ENCODE measurements at regions not wholly inside any gene's neighbourhood (a gene's known extent, or its start where the extent isn't known, plus 50 kb on each side); places are given as distances from the start of the nearest gene placed in this dataset.
"Not testable (repeated sequence)": the region's sequence is repeated elsewhere in the genome, so short reads cannot be mapped to it uniquely, and the experiment has no call there.

DNA sequence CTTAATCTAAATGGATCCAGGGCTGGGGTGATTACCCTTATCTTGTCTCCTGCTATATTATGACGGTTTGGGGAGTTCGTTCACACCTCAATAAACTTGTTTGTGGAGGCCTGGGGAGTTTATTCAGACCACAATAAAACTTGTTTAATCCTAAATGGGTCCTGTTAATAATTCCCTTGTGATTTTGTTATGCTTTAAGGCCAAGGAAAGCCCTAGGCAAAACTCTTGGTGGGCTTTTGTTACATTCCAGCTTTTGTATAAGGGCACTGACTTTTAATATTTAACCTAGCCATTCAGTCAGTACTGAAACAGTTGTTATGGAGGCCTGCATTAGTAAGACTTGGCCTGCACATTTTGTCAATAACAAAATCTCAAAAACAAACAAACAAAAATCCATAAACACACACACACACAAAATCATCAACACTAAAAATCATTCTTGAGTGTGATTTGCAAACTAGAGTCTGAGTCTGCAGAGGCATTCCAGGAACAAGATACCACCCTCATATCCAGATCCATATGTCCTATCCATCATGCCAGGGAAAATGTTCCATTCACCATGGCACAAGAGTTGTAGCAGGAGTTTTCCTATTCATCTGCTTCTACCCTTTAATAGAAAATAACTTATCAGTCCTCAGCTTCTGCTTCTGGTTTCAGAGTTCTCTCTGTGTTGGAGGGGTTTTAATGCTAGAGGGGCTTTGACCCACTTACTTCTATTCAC, 421.7 kb downstream of the AGTPBP1 start:
- Histone ChIP-seq H3K9me3 (ENCODE audit: control insufficient read depth, low read depth, low read length) (no peaks in the 10 kb centered on the region), H3K4me2 (ENCODE audit: control insufficient read depth, extremely low read depth, insufficient read depth, low read depth, low read length) (no peak overlapping the region), H3K4me1 (ENCODE audit: control insufficient read depth, extremely low read depth, insufficient read depth, low read length) (no peaks in the 10 kb centered on the region), H3K27ac (ENCODE audit: control insufficient read depth, insufficient read depth, low read length) (no peak overlapping the region), H3K79me2 (ENCODE audit: control insufficient read depth, insufficient read depth, low read length) (no peaks in the 10 kb centered on the region), H3K9ac (ENCODE audit: control insufficient read depth, extremely low read depth, insufficient read depth, low read length) (no peak overlapping the region), H3K36me3 (ENCODE audit: control insufficient read depth in 2 of 2, extremely low read depth in 1 of 2, insufficient read depth in 2 of 2, low read length in 2 of 2) (no peaks in the 10 kb centered on the region), H3K27me3 (ENCODE audit: control insufficient read depth, extremely low read depth, insufficient read depth, low read length) (peaks cover 5% of the 10 kb centered on the region), H2AFZ (ENCODE audit: control insufficient read depth, low read length) (no peak overlapping the region), H3K4me3 (ENCODE audit: control insufficient read depth in 2 of 3, extremely low read depth in 1 of 3, insufficient read depth in 2 of 3, low read depth in 1 of 3, low read length in 3 of 3) (no peak overlapping the region), H3K9me1 (ENCODE audit: control insufficient read depth, extremely low read depth, insufficient read depth, low read length) (no peaks in the 10 kb centered on the region), H4K20me1 (ENCODE audit: control insufficient read depth, extremely low read depth, insufficient read depth, low read length) (no peaks in the 10 kb centered on the region)
- DNase-seq (ENCODE audit: low read depth, low spot score) (no peak), FAIRE-seq (no peak)
- dilution Hi-C loops (cut with MboI; ENCODE audit: extremely low pct_ligation_motif_present, low sequenced_read_pairs) = no loop called here
- TF ChIP-seq EZH2 (IDR thresholded peaks at IDR 0.05; ENCODE audit: low read length) = no peak
- TF ChIP-seq, protein P1, sequence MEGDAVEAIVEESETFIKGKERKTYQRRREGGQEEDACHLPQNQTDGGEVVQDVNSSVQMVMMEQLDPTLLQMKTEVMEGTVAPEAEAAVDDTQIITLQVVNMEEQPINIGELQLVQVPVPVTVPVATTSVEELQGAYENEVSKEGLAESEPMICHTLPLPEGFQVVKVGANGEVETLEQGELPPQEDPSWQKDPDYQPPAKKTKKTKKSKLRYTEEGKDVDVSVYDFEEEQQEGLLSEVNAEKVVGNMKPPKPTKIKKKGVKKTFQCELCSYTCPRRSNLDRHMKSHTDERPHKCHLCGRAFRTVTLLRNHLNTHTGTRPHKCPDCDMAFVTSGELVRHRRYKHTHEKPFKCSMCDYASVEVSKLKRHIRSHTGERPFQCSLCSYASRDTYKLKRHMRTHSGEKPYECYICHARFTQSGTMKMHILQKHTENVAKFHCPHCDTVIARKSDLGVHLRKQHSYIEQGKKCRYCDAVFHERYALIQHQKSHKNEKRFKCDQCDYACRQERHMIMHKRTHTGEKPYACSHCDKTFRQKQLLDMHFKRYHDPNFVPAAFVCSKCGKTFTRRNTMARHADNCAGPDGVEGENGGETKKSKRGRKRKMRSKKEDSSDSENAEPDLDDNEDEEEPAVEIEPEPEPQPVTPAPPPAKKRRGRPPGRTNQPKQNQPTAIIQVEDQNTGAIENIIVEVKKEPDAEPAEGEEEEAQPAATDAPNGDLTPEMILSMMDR (optimal IDR thresholded peaks at IDR 0.05 in 1 of 3, IDR thresholded peaks at IDR 0.05 in 1 of 3, conservative IDR thresholded peaks at IDR 0.05 in 1 of 3; ENCODE audit: extremely low read depth in 1 of 3, insufficient read depth in 2 of 3, low read length in 3 of 3) = no peak

- dilution Hi-C loops (cut with MboI; ENCODE audit: extremely low pct_ligation_motif_present, low sequenced_read_pairs); DNase-seq (ENCODE audit: low read depth, low spot score); H3K9ac ChIP-seq (ENCODE audit: control insufficient read depth, extremely low read depth, insufficient read depth, low read length); H3K79me2 ChIP-seq (ENCODE audit: control insufficient read depth, insufficient read depth, low read length); H3K4me3 ChIP-seq (ENCODE audit: control insufficient read depth in 2 of 3, extremely low read depth in 1 of 3, insufficient read depth in 2 of 3, low read depth in 1 of 3, low read length in 3 of 3); H3K36me3 ChIP-seq (ENCODE audit: control insufficient read depth in 2 of 2, extremely low read depth in 1 of 2, insufficient read depth in 2 of 2, low read length in 2 of 2); H3K9me1 ChIP-seq (ENCODE audit: control insufficient read depth, extremely low read depth, insufficient read depth, low read length); H3K4me1 ChIP-seq (ENCODE audit: control insufficient read depth, extremely low read depth, insufficient read depth, low read length); H3K27ac ChIP-seq (ENCODE audit: control insufficient read depth, insufficient read depth, low read length); H4K20me1 ChIP-seq (ENCODE audit: control insufficient read depth, extremely low read depth, insufficient read depth, low read length); H2AFZ ChIP-seq (ENCODE audit: control insufficient read depth, low read length); FAIRE-seq; H3K4me2 ChIP-seq (ENCODE audit: control insufficient read depth, extremely low read depth, insufficient read depth, low read depth, low read length); H3K9me3 ChIP-seq (ENCODE audit: control insufficient read depth, low read depth, low read length); H3K27me3 ChIP-seq (ENCODE audit: control insufficient read depth, extremely low read depth, insufficient read depth, low read length): not testable (repeated sequence)
Measured at GRCh38 chr9:85315535-85315934, 426.2 kb downstream of the AGTPBP1 start.

DNA sequence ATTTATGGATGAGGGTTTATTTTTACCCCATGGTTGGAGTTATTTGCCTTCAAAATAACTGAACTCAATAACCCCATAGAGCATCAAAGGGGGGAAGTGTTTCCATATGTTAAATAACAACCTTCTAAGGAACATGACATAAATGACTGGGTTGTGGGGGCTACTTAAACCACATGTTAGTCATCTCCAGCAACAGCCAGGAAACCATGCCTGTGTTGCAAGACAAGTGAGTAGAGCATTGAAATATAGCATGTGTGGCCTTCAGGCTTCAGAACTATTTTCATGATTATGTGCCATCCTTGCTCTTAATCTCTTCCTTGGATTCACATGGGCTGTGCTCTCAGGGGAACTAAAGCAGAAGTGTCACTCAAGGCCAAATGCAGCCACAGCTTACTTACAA, 431.2 kb downstream of the AGTPBP1 start:
- no peaks in the 10 kb centered on the region for H3K9me3 ChIP-seq (ENCODE audit: control insufficient read depth, low read depth, low read length)
- no peak for TF ChIP-seq EZH2 (IDR thresholded peaks at IDR 0.05; ENCODE audit: low read length)
- TF ChIP-seq, protein P1 (optimal IDR thresholded peaks at IDR 0.05 in 1 of 3, IDR thresholded peaks at IDR 0.05 in 1 of 3, conservative IDR thresholded peaks at IDR 0.05 in 1 of 3; ENCODE audit: extremely low read depth in 1 of 3, insufficient read depth in 2 of 3, low read length in 3 of 3) = no peak
- H3K27ac ChIP-seq (ENCODE audit: control insufficient read depth, insufficient read depth, low read length) = no peak overlapping the region
- H2AFZ ChIP-seq (ENCODE audit: control insufficient read depth, low read length) = no peak overlapping the region
- no peaks in the 10 kb centered on the region for H4K20me1 ChIP-seq (ENCODE audit: control insufficient read depth, extremely low read depth, insufficient read depth, low read length)
- no peak overlapping the region for H3K4me3 ChIP-seq (ENCODE audit: control insufficient read depth in 2 of 3, extremely low read depth in 1 of 3, insufficient read depth in 2 of 3, low read depth in 1 of 3, low read length in 3 of 3)
- no peaks in the 10 kb centered on the region for H3K9me1 ChIP-seq (ENCODE audit: control insufficient read depth, extremely low read depth, insufficient read depth, low read length)
- H3K4me2 ChIP-seq (ENCODE audit: control insufficient read depth, extremely low read depth, insufficient read depth, low read depth, low read length) = no peak overlapping the region
- H3K4me1 ChIP-seq (ENCODE audit: control insufficient read depth, extremely low read depth, insufficient read depth, low read length) = no peaks in the 10 kb centered on the region
- FAIRE-seq = no peak
- DNase-seq (ENCODE audit: low read depth, low spot score) = no peak
- no peaks in the 10 kb centered on the region for H3K36me3 ChIP-seq (ENCODE audit: control insufficient read depth in 2 of 2, extremely low read depth in 1 of 2, insufficient read depth in 2 of 2, low read length in 2 of 2)
- no peak overlapping the region for H3K9ac ChIP-seq (ENCODE audit: control insufficient read depth, extremely low read depth, insufficient read depth, low read length)
- H3K79me2 ChIP-seq (ENCODE audit: control insufficient read depth, insufficient read depth, low read length) = no peaks in the 10 kb centered on the region
- dilution Hi-C loops (cut with MboI; ENCODE audit: extremely low pct_ligation_motif_present, low sequenced_read_pairs) = no loop called here
- no peaks in the 10 kb centered on the region for H3K27me3 ChIP-seq (ENCODE audit: control insufficient read depth, extremely low read depth, insufficient read depth, low read length)
